Kidney epithelial cell (primary cell): ENCODE measurements at regions not wholly inside any gene's neighbourhood (a gene's known extent, or its start where the extent isn't known, plus 50 kb on each side); places are given as distances from the start of the nearest gene placed in this dataset.

Experiments
- DNase-seq: peaks from one replicate; pipeline ENCODE4 v3.0.0-alpha.2; 2010; ENCODE audit warnings: low read depth
- H3K27me3 ChIP-seq: 2 replicates; pipeline ENCODE4 v1.6.0; 2011; ENCODE audit warnings: low read length; ENCODE audit not compliant: control insufficient read depth, insufficient read depth
- H3K36me3 ChIP-seq: 2 replicates; pipeline ENCODE4 v1.5.1; 2011; ENCODE audit warnings: low read length; ENCODE audit not compliant: control insufficient read depth, insufficient read depth
- H3K4me3 ChIP-seq: 2 replicates; pipeline ENCODE4 v1.5.1; 2011; ENCODE audit warnings: low read depth, mild to moderate bottlenecking, control low read depth, low read length
- CTCF ChIP-seq: IDR thresholded peaks from 2 replicates; pipeline ENCODE4 v1.5.1; 2011; ENCODE audit warnings: mild to moderate bottlenecking, moderate library complexity, low read length, control low read depth, inconsistent platforms; ENCODE audit not compliant: insufficient read depth, poor library complexity, severe bottlenecking

DNA sequence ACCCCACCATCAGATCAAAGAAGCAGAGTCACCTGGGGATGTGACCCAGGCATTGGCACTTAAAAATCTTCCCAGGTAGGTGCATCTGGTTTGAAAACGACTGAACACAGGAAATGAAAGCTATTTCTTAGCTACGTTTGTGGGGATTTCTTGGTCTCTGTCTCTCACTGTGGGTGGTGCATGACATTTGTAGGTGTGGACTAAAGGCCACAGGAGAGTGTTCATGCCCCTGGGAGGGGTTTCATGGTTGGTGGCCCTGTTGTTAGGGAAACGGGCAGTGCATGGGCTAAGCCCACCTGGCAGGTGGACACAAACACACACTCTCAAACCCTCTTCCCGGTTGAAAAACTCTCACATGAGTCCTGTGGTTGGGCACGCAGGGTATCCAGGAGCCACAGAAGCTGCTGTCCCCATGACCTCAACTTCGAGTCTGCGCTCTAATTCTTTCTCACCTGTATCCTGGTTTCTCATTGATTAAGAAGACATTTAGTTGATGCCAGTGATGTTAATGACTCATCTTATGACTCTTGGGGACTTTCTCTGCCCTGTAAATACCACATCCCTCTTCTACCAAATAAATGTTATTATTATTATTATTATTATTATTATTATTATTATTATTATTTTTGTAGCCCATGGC lies 119.4 kb downstream of the MRPS6 start:
- TF ChIP-seq CTCF, result no peak
- no peak overlapping the region for H3K4me3 ChIP-seq
- no peaks in the 10 kb centered on the region for H3K36me3 ChIP-seq
- no peak for DNase-seq
- no peaks in the 10 kb centered on the region for H3K27me3 ChIP-seq

DNA sequence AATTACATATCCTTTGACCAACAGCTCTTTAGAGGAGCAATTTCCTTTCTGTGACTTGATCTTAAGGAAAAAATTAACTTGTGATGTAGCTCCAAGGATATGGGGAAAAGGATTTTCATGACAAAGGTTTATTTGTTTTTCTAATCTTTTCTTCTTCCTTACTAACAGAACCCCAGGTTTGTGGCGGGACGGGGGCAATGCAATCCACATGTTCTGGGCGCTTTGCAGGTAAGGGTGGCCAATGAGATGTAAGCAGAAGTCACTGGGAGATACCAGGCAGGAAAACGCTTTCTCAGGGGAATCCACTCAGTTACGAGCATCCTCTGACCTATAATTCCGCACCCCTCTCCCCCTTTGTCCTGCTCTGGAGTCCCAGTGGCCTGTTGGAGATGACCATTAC lies 122.0 kb downstream of the MRPS6 start:
- Histone ChIP-seq H3K36me3 (no peaks in the 10 kb centered on the region), H3K27me3 (no peaks in the 10 kb centered on the region), H3K4me3 (no peak overlapping the region)
- no peak for DNase-seq
- no peak for TF ChIP-seq CTCF

DNA sequence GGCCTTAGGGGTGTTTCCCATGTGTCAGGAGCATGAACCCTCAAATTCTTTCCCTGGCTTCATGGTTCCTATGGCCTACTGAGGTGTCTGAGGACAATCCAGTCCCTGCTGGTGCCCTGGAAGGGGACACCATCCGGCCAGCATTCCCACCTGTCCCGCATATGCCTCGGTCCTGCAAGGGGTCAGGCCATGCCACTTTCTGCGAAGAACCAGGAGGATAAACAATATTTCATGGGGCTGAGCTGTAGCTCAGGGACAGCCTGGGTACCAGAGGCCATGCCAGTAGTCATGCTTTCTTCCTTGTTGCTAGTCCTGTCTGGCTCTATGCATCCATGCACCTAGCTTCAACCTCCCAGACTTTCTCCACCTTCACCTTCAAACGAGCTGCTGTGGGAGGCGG lies 123.6 kb downstream of the MRPS6 start:
- Histone ChIP-seq H3K36me3 (no peaks in the 10 kb centered on the region), H3K4me3 (no peak overlapping the region), H3K27me3 (no peaks in the 10 kb centered on the region)
- DNase-seq, result no peak
- TF ChIP-seq CTCF, result no peak

GRCh38 chr21:34197561-34197960 lies 124.2 kb downstream of the MRPS6 start:
- no peak for DNase-seq
- H3K4me3 ChIP-seq, result no peak overlapping the region
- no peaks in the 10 kb centered on the region for H3K27me3 ChIP-seq
- TF ChIP-seq CTCF, result no peak
- H3K36me3 ChIP-seq, result no peaks in the 10 kb centered on the region

- no peak for DNase-seq
- H3K36me3 ChIP-seq, result no peaks in the 10 kb centered on the region
- no peak overlapping the region for H3K4me3 ChIP-seq
- no peak for TF ChIP-seq CTCF
- H3K27me3 ChIP-seq, result no peaks in the 10 kb centered on the region
These were observed 125.1 kb downstream of the MRPS6 start for GRCh38 chr21:34198231-34199120.
